ENCODE measurements at regions not wholly inside any gene's neighbourhood (a gene's known extent, or its start where the extent isn't known, plus 50 kb on each side); places are given as distances from the start of the nearest gene placed in this dataset.

DNA sequence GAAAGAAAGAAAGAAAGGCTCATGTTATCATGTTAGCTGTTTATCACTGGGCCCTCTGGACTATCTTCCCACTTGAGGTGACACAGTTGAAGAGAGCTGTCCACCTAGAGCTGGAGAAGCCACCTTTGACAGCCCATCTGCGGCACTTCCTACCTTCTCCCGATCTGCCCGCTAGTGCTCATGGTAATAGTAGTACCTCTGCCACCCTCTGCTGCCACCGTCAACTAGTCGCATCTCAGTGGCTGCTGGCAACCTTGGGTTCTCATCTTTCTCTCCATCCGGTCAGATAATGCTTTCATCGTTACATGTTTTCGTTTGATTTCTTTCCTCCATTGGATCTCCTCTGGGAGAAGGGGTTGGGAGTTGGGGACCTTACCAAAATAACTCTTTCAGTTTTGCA is 63.2 kb upstream of the COPS8 start:
- TF ChIP-seq, protein P1, sequence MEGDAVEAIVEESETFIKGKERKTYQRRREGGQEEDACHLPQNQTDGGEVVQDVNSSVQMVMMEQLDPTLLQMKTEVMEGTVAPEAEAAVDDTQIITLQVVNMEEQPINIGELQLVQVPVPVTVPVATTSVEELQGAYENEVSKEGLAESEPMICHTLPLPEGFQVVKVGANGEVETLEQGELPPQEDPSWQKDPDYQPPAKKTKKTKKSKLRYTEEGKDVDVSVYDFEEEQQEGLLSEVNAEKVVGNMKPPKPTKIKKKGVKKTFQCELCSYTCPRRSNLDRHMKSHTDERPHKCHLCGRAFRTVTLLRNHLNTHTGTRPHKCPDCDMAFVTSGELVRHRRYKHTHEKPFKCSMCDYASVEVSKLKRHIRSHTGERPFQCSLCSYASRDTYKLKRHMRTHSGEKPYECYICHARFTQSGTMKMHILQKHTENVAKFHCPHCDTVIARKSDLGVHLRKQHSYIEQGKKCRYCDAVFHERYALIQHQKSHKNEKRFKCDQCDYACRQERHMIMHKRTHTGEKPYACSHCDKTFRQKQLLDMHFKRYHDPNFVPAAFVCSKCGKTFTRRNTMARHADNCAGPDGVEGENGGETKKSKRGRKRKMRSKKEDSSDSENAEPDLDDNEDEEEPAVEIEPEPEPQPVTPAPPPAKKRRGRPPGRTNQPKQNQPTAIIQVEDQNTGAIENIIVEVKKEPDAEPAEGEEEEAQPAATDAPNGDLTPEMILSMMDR (conservative IDR thresholded peaks at IDR 0.05 in 1 of 2, IDR thresholded peaks at IDR 0.05 in 1 of 2; ENCODE audit: low read depth in 1 of 2, low read length in 2 of 2): no peak
- TF ChIP-seq EZH2 (IDR thresholded peaks at IDR 0.05; ENCODE audit: low read length, missing control alignments): no peak

Data from fibroblast of lung (primary cell).